SKM-1 (cell line): ENCODE measurements at regions not wholly inside any gene's neighbourhood (a gene's known extent, or its start where the extent isn't known, plus 50 kb on each side); places are given as distances from the start of the nearest gene placed in this dataset.

Experiments
- DNase-seq: peaks from one replicate; lab custom pipeline; 2025; ENCODE audit not compliant: unreplicated experiment; lab: John Stamatoyannopoulos, UW

DNA sequence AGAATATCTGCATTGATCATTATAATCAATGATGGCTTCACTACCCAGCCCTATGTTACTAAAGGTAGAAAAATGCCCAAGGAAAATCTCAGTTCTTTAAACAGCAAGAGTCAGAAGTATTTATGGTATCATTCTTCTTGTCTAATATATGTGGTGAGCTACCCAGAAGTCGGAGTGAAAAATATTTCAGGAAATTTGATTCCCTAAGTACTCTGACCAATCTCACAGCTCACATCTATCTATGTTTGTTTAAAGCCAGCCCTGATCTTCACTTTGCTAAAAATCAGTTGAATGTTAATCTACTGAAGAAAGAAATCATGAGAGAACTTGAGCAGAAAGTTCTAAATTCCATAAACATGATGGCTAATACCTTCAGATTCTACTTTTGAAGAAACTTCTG is 522.9 kb upstream of the SLIT2 start:
- no peak for DNase-seq

DNA sequence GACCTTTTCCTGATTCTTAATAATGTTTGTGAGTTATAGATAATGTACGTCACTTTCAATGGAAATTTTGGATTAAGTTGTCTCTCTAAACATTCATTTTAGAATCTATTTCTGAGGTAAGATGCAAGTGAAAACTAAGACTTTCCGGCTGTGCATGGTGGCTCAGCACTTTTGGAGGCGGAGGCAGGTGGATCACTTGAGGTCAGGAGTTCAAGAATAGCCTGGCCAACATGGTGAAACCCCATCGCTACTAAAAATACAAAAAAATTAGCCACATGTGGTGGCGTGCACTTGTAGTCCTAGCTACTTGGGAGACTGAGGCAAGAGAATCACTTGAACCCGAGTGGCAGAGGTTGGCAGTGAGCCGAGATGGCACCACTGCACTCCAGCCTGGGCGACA is 524.6 kb upstream of the SLIT2 start:
- no peak for DNase-seq

DNA sequence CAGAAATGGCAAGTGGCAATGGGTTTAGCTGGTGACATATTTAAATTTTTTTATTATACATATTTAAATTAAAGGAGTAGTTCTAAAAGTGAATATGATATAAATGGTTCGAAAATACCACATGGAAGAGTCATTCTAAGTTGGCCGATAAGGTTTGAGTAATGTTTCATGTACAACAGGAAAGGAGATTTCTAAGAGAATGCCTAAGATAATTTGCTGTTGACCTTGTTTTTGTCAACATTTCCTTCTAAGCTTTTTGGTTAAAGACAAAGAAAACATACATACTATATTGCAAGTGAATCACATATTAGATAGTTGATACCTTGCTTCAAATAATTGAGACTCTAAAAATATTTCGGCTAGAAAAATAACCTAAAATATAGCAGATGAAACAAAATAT is 526.6 kb upstream of the SLIT2 start:
- DNase-seq, result no peak

DNA sequence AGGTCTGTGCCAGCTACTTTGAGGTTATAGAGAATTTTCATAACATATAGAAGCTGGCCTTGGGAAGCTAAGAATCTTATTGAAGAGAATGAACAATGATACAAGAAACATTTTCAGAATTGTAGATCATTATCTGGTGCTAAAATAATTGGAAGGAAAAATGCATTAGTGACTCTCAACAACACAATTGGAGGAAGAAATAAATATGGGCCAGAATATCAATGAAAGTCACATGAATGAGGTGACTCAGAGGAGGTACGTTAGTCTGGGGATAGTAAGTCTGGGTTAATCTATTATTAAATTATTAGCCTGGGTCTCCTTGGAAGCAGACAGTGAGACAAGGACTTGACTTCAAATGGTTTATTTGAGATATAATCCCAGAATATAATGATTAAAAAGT is 529.3 kb upstream of the SLIT2 start:
- DNase-seq, result no peak

DNA sequence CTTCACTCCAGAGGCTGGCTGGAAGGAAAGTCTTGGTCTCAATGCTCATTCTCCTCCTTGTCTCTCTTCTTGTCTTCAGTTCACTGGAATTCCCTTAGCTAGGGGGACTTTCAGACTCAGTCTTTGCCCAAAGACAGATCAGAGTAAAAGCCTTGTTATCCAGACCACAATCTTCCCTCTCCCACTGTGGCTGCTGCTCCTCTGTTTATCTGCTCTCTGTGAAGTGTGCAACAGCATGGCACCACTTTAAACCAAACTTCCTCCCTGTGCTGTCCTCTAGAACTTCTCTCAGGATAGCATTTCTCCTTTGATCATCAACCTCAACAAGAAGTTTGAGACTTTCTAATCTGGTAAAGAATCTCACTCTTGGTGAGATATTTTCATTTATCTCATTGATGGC is 530.1 kb upstream of the SLIT2 start:
- DNase-seq, result no peak

DNA sequence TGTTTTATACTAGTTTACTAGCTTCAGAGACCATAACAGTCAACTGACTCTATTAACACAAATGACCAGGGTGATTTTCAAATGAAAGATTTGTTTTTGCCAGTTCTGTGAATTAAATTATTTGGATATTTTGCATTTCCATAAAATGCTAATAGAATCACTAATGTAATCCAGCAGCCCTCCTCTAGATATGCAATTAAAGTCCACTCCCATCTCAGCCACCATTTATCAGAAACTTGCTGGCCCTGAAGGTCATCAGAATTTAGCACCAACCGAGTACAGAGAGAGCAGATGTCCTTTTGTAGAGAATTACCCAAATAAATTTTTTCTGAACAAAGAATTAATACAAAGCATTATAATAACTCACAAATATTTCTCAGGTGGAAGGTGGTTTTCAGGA is 531.1 kb upstream of the SLIT2 start:
- DNase-seq, result no peak

DNA sequence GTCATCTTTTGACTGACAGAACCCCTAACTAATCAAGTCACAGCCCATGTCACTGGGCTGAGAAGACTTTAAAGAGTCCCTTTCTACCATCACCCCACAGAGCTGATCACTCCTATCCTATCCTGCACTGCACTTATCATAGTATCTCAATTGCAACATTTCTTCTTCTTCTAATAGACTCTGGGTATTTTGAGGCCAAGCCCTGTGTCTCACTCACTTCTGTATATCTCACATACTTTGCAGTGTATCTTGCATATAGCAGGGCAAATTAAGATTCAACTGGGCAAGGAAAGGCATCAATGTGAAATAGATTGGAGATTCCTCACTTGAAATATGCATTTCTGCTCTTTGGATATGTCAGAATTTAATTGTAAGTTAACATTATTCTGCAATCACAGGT is 531.5 kb upstream of the SLIT2 start:
- DNase-seq, result no peak

DNA sequence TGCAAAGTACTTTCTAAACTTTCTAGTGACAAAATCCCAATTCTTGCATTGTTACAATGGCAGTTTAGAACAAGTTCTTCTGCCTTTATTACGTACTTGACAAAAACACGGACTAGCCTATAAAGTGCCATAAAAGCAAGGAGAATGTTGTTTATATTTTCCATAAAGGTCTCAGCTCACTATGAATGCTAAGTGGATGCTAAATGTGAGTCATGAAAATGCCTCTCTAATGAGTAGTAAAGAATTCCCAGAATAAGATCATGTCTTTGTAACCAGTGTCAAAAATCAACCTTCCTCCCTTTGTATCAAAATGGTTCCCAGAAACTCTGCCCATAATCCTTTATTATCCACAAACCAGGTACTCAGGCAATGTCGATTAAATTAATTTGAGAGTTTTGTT is 539.8 kb upstream of the SLIT2 start:
- no peak for DNase-seq

DNA sequence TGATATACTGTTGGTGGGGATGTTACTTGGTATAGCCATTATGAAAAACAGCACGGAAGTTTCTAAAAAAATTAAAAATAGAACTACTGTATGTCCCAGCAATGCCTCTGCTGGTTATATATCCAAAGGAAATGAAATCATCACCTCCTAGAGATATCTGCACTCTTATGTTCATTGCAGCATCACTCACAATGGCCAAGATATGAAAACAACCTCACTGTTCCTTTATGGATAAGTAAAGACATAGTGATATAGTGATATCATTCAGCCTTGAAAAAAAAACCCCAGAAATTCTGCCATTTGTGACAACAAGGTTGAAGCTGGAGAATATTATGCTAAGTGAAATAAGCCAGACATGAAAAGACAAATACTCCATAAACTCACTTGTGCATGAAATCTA is 543.8 kb upstream of the SLIT2 start:
- DNase-seq, result no peak

DNA sequence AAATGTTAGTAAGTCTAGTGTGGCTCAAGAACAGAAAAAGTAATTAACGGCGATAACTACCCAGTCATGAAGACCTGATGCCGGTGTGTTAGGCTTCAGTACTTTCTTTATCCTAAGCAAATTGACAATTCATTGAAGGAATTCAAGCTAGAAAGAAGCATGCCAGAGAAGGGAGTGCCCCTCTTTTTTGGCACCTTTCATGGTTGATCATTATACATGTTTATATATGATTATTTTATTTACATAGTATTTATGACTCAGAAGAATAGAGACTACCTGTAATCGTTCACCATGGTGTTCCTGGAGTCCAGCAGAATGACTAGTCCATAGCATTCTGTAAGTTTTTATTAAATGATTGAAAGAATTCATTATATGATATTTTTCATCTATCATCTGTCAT is 548.3 kb upstream of the SLIT2 start:
- no peak for DNase-seq

DNA sequence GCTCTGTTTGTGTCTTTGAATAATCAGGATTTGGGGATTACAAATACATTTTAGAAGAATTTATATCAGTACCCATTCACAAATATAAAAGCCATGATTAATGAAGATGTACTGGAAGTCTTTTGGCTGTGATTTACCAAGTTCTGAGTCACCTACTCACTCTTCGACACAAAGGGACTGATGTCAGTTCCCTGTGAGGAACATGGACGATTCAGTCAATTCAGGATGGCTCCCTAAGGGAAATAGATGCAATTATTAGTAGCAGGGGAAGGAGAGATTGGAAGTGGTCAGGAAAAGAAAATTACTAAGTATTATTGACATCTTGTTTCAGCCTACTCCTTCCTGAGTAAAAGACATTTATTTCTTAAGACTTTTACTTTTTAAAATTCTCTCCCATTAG is 550.7 kb upstream of the SLIT2 start:
- DNase-seq, result no peak

DNA sequence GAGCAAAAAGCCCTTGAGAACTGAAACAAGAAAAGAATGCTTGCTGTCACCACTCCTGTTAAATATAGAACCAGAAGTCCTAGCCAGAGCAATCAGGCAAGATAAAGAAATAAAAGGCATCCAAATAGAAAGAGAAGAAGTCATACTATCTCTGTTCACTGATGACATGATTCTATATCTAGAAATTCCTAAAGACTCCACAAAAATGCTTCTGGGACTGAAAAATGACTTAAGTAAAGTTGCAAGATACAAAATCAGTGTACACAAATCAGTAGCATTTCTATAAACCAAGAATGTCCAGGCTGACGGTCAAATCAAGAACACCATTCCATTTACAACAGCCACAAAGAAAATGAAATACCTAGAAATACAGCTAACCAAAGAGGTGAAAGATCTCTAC is 552.7 kb upstream of the SLIT2 start:
- DNase-seq, result no peak

DNA sequence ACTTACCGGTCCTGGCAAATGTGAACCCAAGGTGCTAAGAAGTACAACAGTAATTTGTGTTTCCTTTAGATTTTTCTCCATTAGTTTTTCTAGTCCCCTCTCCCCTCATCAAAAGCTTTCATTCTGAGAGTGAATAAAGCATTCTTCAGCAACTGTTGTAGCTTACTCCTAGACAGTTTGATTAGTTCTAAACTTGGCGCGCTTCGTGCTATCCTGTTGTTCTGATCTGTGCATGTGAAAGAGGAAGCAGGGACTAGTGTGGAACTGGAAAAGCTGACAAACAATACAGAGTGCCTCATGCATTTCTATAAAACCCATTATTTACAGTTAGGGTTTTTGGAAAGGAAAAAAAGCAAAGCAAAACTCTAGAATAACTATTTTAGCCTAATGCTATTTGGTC is 556.9 kb upstream of the SLIT2 start:
- DNase-seq, result no peak

DNA sequence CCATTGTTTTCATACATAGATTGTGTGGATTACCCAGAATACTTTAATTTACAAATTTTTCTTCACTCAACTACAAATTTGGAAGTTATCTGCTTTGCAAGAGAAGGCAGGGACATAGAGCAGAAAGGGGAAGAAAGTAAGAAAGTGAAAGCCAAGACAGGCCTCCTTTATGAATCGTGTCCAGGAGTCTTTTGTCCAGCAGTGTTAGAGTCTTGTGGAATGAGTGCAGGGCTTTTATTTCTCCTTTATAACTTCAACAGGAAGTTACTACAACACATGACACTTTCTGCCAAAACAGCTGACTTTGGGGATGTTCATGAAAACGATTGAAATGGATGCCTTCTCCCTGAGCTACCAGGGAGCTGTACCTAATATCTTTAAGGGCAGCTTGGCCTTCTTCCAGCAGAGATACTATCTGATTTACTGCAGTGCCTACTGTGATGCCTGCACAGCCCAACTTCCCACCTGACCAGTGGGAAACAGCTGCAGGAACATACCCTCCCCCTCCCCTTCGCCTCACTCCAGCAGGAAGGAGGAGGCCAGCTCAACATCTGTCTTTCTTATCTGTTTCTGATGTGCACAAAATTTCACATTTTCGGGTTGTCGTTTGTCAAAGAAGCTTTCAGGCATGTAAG is 557.7 kb upstream of the SLIT2 start:
- DNase-seq, result no peak

DNA sequence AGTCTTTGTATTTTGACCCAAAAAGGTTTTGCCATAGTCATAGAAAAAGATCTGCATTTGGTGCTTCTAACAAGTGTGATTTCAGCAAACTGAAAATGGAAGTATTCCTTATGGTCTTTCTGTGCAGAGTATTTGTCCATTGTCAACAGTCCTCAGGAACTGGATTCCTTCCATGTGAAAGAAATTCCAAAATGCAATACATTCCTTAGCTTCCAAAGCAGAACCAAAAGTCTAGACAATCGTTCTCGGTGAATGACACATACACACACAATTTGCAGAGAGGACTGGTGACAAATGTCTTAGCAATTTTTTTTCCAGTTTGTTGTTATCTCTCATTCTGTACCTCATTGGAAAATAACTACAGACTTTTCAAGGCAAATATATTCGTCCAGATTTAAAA is 562.2 kb upstream of the SLIT2 start:
- DNase-seq, result no peak

DNA sequence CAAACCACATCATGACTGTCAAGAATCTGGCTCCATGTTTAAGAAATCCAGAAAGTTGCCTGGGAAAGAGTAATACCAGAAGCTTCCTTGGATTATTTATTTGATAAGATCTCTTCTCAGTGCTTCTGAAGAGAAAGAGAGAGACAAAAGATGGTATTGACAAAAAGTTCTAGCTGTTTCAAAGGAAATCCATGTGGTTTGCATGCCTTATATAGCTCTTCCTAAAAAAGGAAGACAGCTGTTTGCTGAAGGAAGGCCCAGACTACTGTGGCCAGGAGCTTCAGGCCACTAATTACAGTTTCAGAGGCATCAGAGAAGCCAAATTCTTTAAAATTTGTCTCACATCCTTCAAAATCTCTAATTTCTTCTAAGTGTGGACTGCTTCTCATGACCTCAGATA is 565.2 kb upstream of the SLIT2 start:
- DNase-seq, result no peak

DNA sequence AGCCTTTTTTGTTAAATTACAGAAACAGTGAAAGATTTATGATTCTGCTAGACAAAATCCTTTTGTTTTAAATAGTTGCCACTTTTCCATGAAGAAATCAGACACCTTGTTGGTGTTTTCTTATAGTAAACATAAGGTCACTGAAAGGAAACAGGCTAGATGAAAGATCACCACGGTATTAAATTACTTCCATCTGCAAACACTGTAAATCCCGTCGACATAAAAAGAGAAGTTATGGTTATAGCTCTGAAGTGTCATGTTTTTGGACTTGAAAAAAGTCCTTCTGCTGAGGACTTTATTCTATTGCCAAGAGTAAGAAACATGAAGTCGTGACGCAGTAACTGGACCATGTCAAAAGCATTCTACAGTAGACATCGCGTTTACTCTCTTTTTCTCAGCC is 567.6 kb upstream of the SLIT2 start:
- DNase-seq, result no peak

DNA sequence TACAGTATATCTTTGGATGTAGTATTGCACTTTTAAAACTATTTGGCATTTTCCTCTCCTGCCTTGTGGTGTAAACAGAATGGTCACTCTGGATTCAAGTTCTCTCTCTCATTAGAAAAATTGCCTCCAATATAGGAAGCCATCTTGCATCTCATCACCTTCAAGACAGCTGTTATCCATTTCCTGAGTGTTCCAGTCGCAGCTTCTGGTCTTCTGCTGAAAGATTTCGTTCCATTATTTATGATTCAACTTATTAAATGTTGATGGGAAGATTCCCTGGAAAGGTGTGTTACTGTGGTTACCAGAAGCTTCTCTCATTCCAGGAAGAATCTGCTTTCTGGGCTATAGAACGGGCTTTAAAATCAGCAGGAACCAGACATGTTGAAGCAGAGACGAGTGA is 568.3 kb upstream of the SLIT2 start:
- no peak for DNase-seq

DNA sequence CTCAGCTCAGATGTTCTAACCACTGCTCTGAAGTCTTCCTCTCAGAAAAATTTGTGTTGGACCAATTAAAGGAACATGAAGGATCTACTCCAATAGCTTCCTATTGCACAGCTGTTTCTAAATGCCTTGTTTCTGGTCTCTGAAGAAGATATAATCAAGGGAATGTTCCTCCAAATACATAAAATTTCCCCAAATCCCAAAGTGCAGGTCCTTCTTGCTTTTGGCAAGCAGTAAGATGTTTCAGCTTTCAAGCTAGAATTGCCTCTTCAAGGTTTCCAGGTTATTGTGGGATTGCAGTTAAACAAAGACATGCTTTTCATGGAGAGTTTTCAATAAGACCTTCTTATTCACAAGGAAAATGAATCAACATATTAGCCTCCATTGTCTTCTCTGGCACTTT is 574.5 kb upstream of the SLIT2 start:
- no peak for DNase-seq

DNA sequence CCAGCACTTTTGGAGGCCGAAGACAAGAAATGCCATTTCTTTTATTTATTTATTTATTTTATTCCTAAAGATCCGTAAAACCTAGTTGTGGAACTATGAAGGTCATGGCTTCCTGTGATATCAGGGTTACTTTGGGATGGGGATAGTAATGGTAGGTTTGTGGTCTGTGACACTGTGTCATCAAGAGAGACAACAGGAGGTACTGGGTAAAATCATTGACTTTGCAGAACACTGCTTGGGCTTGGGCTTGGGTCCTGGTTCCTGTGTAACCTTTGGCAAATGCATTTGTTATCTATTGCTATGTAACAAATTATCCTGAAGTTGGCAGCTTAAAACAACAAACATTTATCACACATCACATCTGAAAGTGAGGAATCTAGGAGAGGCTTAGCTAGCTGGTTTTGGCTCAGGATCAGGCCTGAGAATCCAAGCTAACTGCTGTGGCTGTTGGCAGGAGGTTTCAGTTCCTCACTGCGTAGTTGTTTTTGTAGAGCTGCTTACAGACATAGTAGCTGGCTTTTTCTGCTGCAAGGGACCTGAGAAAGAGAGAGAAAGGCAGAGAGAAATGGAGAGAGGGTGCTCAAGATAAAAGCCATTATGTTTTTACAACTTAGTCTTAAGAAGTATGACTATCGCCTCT is 576.4 kb upstream of the SLIT2 start:
- no peak for DNase-seq

DNA sequence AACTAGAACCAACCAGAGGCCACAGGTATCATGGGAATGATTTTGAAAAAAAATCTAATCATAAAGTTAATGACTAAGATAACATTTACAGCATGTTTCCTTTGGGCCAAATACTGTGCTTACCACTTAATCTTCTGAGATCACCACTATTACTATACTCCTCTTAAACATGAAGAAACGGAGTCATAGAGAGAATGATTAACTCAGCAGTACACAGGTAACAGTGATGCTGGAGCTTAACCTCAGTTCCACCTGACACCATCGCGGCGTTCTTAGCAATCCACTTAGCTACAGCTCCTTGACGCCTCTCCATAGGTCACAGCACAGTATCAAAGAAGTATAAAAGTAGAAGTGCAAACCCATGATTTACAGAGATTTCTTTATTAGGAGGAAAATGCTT is 592.6 kb upstream of the SLIT2 start:
- DNase-seq, result no peak

DNA sequence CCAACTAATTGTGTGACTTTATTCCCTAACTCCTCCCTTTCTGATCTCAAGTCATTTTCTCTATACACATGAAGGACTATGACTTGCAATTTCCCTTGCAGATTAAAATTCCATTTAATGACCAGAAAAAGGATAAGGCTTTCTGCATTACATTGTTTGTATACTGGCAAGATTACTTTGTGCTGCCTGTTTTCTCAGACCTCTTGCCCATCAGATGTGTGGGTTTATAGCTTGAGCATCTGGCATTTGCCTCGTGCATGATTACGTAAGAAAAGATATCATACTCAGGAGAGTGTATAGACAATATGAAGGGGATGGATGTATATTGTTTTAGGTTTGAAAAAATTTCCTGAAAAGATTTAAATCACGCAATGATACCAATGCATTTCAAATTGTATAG is 593.8 kb upstream of the SLIT2 start:
- DNase-seq, result no peak

DNA sequence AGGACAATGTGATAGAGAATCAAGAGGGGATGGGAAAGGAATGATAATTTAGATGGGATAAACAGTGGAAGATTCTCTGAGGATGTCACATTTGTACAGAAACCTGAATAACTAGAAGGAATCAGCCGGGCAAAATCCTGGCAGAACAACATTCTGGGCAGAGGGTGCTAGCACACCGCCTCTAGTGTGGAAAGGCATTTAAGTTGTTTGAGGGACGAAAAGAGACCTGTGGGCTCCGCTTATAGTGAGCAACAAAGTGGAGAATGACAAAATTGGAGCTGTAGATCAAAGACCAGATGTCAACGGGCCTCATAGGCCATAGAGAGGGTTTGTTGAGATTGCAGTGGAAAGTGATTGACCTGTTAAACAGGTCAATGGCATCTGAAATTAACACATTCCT is 596.0 kb upstream of the SLIT2 start:
- no peak for DNase-seq
